HepG2 (cell line): ENCODE measurements at regions not wholly inside any gene's neighbourhood (a gene's known extent, or its start where the extent isn't known, plus 50 kb on each side); places are given as distances from the start of the nearest gene placed in this dataset.

Experiments
- ATAC-seq: fragments of 200-7000 bp; cut with Tn5 transposase; 3 replicates; pipeline ENCODE4 v1.9.1; 2020; ENCODE audit warnings: mild to moderate bottlenecking, moderate library complexity
- BruUV-seq: library from RNA; stranded (reverse); fragments of 400-500 nt; replicated peaks from 2 replicates; lab custom pipeline; 2021; lab: Mats Ljungman, UMichigan
- CTCF ChIA-PET: fragments of 300-600 bp; formaldehyde crosslinking; extraction: SDS; loops from one replicate; lab custom pipeline; 2021; ENCODE audit warnings: low total read pairs, inconsistent platforms, low intra/inter-chr PET ratio; lab: Yijun Ruan, JAX
- POLR2A ChIA-PET: fragments of 350-600 bp; sonication (Branson Sonifier 250); formaldehyde crosslinking; loops from one replicate; lab custom pipeline; 2020; ENCODE audit warnings: antibody characterized with exemption, inconsistent platforms; lab: Yijun Ruan, JAX
- DNase-seq: peaks from one replicate; pipeline ENCODE4 v3.0.0-alpha.2; 2015; ENCODE audit warnings: low spot score
- FAIRE-seq: peaks from 3 replicates; lab custom pipeline; 2011; peaks lifted over from hg19 to GRCh38; lab: Jason Lieb, UNC
- H2AFZ ChIP-seq: one replicate; pipeline ENCODE4 v1.6.1; 2011; ENCODE audit warnings: low read length, inconsistent platforms
- H3K27ac ChIP-seq: fragments of 300-600 bp; 3 replicates; pipeline ENCODE4 v1.8.0; 2011; ENCODE audit warnings: mixed run types, mild to moderate bottlenecking, mixed read lengths, low read length, inconsistent platforms; ENCODE audit not compliant: insufficient read depth; ENCODE audit errors: extremely low read length
- H3K27me3 ChIP-seq, 2 experiments: fragments of 200-600 bp in 1 of 2; 2 replicates in 1 of 2; 3 replicates in 1 of 2; pipeline versions ENCODE4 v1.6.0 to v1.8.0; 2011; ENCODE audit warnings: low read length in 2 of 2, mild to moderate bottlenecking in 2 of 2, moderate library complexity in 2 of 2, inconsistent platforms in 1 of 2; ENCODE audit not compliant: insufficient read depth in 2 of 2, control insufficient read depth in 1 of 2
- H3K36me3 ChIP-seq, 2 experiments: fragments of 200-600 bp in 1 of 2; replicated peaks in 1 of 2; 2 replicates in 1 of 2; 3 replicates in 1 of 2; pipeline versions ENCODE4 v1.5.1 to v1.8.0; 2011; ENCODE audit warnings: low read length in 2 of 2, inconsistent platforms in 1 of 2; ENCODE audit not compliant: insufficient read depth in 2 of 2, control insufficient read depth in 1 of 2
- H3K4me1 ChIP-seq: 2 replicates; pipeline ENCODE4 v1.5.1; 2012; ENCODE audit warnings: low read length, inconsistent platforms; ENCODE audit not compliant: insufficient read depth
- H3K4me2 ChIP-seq: 2 replicates; pipeline ENCODE4 v1.6.0; 2011; ENCODE audit warnings: low read depth, low read length, inconsistent platforms
- H3K4me3 ChIP-seq, 3 experiments: fragments of 200-600 bp in 1 of 3; sonication (generic), shearing (Covaris generic) in 1 of 3; replicated peaks in 1 of 3; 2 replicates each; pipeline ENCODE4 v1.5.1; 2011 to 2016; ENCODE audit warnings: low read length in 3 of 3, inconsistent platforms in 2 of 3, low read depth in 2 of 3, mild to moderate bottlenecking in 2 of 3, control low read depth in 1 of 3, mixed read lengths in 1 of 3; ENCODE audit not compliant: insufficient read depth in 1 of 3
- H3K79me2 ChIP-seq: one replicate; pipeline ENCODE4 v1.6.1; 2011; ENCODE audit warnings: low read length, inconsistent platforms; ENCODE audit not compliant: insufficient read depth
- H3K9ac ChIP-seq: 2 replicates; pipeline ENCODE4 v1.6.0; 2011; ENCODE audit warnings: mild to moderate bottlenecking, low read depth, low read length, inconsistent platforms; ENCODE audit not compliant: insufficient read depth
- H3K9me3 ChIP-seq: 2 replicates; pipeline ENCODE4 v1.5.1; 2012; ENCODE audit warnings: mild to moderate bottlenecking, low read length
- H4K20me1 ChIP-seq: 2 replicates; pipeline ENCODE4 v1.6.0; 2011; ENCODE audit warnings: inconsistent platforms, mild to moderate bottlenecking, low read length, moderate library complexity; ENCODE audit not compliant: insufficient read depth
- ELF1 ChIP-seq: sonication (generic); formaldehyde crosslinking; IDR thresholded peaks from 2 replicates; pipeline ENCODE4 v1.4.0; 2020; ENCODE audit warnings: missing genetic modification reagents
- FOSL1 ChIP-seq: sonication (generic); formaldehyde crosslinking; IDR thresholded peaks from 2 replicates; pipeline ENCODE4 v1.9.0; 2021; ENCODE audit warnings: missing genetic modification reagents, borderline replicate concordance
- IRX3 ChIP-seq: sonication (generic); formaldehyde crosslinking; IDR thresholded peaks from 2 replicates; pipeline ENCODE4 v1.8.1; 2023; ENCODE audit warnings: mild to moderate bottlenecking, low read depth, missing genetic modification reagents, borderline replicate concordance
- RBFOX2 ChIP-seq: fragments of 200-400 bp; formaldehyde crosslinking; IDR thresholded peaks from 2 replicates; pipeline ENCODE4 v1.6.1; 2017; ENCODE audit warnings: low read depth, mild to moderate bottlenecking, low read length
- RBM39 ChIP-seq: fragments of 200-400 bp; formaldehyde crosslinking; IDR thresholded peaks from one replicate; pipeline ENCODE4 v1.6.1; 2018; ENCODE audit warnings: antibody characterized with exemption, mild to moderate bottlenecking, low read depth, low read length; ENCODE audit not compliant: poor library complexity, severe bottlenecking
- TP53 ChIP-seq: sonication (generic); formaldehyde crosslinking; conservative IDR thresholded peaks from 2 replicates; pipeline ENCODE4 v1.4.0; 2020; ENCODE audit warnings: missing genetic modification reagents
- ZFYVE20 ChIP-seq: sonication (generic); formaldehyde crosslinking; IDR thresholded peaks from 2 replicates; pipeline ENCODE4 v1.8.0; 2023; ENCODE audit warnings: low read depth, mild to moderate bottlenecking, moderate library complexity, missing genetic modification reagents, borderline replicate concordance
- ZNF230 ChIP-seq: sonication (generic); formaldehyde crosslinking; IDR thresholded peaks from 2 replicates; pipeline ENCODE4 v1.4.0; 2020; ENCODE audit warnings: mild to moderate bottlenecking, missing genetic modification reagents
- WGBS: methylation state at CpG from one replicate; pipeline ENCODE4 v1.1.6; 2017; ENCODE audit warnings: low lambda C conversion rate; 5-methylcytosine and 5-hydroxymethylcytosine counted together
- in situ Hi-C: cut with HindIII; loops from 2 replicates; pipeline ENCODE4 v1.10.0; 2017; ENCODE audit warnings: low pct_unique_long_range_greater_than_20kb; ENCODE audit not compliant: extremely low pct_ligation_motif_present
- intact Hi-C: fragments of 100-400 bp; cut with micrococcal nuclease; formaldehyde crosslinking; loops from one replicate; pipeline ENCODE4 v1.10.0; 2022; ENCODE audit not compliant: unreplicated experiment
- TF ChIP-seq, protein P1 (sequence below), 2 experiments: fragments of 450-650 bp in 1 of 2; sonication (generic) in 1 of 2; formaldehyde crosslinking; IDR thresholded peaks; 2 replicates each; pipeline versions ENCODE4 v1.5.0 to v1.8.0; 2020 to 2022; ENCODE audit warnings: mild to moderate bottlenecking in 1 of 2, missing genetic modification reagents in 1 of 2

DNA sequence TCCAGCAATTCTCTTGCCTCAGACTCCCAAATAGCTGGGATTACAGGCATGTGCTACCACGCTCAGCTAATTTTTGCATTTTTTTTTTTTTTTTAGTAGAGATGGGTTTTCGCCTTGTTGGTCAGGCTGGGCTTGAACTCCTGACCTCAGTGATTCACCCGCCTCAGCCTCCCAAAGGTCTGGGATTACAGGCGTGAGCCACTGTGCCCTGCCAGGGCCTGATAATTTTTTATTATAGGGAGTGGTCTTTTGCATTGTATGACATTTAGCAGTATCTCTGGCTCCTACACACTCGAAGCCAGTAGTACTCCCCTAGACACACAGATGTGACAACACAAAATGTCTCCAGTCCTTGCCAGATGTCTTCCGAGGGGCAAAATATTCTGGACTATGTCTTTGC is 124.0 kb downstream of the DKK1 start:
- Histone ChIP-seq H3K9ac (no peak overlapping the region), H3K36me3 (no peaks in the 10 kb centered on the region), H3K9me3 (no peaks in the 10 kb centered on the region), H3K4me3 (no peak overlapping the region), H3K27ac (no peak overlapping the region), H3K27me3 (no peaks in the 10 kb centered on the region), H3K79me2 (no peaks in the 10 kb centered on the region), H3K4me2 (no peak overlapping the region), H3K4me1 (no peaks in the 10 kb centered on the region), H4K20me1 (no peaks in the 10 kb centered on the region), H2AFZ (no peak overlapping the region)
- no TSS peak for BruUV-seq
- ChIA-PET POLR2A (no interaction called here), CTCF (no interaction called here)
- ATAC-seq (no peak), DNase-seq (no peak), FAIRE-seq (no peak)
- in situ Hi-C loops (no loop called here), intact Hi-C loops (no loop called here)
- no peak for TF ChIP-seq FOSL1 (CRISPR knock-in tag)
- no peak for TF ChIP-seq TP53
- TF ChIP-seq RBM39: no peak
- TF ChIP-seq, protein P1, sequence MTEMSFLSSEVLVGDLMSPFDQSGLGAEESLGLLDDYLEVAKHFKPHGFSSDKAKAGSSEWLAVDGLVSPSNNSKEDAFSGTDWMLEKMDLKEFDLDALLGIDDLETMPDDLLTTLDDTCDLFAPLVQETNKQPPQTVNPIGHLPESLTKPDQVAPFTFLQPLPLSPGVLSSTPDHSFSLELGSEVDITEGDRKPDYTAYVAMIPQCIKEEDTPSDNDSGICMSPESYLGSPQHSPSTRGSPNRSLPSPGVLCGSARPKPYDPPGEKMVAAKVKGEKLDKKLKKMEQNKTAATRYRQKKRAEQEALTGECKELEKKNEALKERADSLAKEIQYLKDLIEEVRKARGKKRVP (CRISPR knock-in tag; IDR thresholded peaks at IDR 0.05): no peak
- TF ChIP-seq RBFOX2: no peak
- TF ChIP-seq ZFYVE20: no peak
- TF ChIP-seq ZNF230: no peak
- no peak for TF ChIP-seq IRX3
- no peak for TF ChIP-seq ELF1 (CRISPR knock-in tag)
- 70% methylated on average over 6 of the region's 6 CpGs for WGBS
